CD4-positive, alpha-beta T cell treated with Interleukin-12 subunit alpha and Interleukin-12 subunit beta, for 1 hour (primary cell): ENCODE measurements at regions not wholly inside any gene's neighbourhood (a gene's known extent, or its start where the extent isn't known, plus 50 kb on each side); places are given as distances from the start of the nearest gene placed in this dataset.
"Not testable (repeated sequence)": the region's sequence is repeated elsewhere in the genome, so short reads cannot be mapped to it uniquely, and the experiment has no call there.

Source experiments
- DNase-seq: peaks from one replicate; pipeline ENCODE4 v3.0.0-alpha.2; 2020

- DNase-seq: not testable (repeated sequence)
Observed at GRCh38 chr15:84360902-84361301, 125.3 kb downstream of the GOLGA6L4 start.

GRCh38 chr15:84384421-84384820, 148.8 kb downstream of the GOLGA6L4 start:
- not testable (repeated sequence) for DNase-seq

- no peak for DNase-seq
Observed at GRCh38 chr15:84387086-84387485, 151.5 kb downstream of the GOLGA6L4 start.

GRCh38 chr15:84388201-84388600, 152.6 kb downstream of the GOLGA6L4 start:
- DNase-seq: not testable (repeated sequence)

GRCh38 chr15:84388638-84389037, 153.1 kb downstream of the GOLGA6L4 start:
- not testable (repeated sequence) for DNase-seq

GRCh38 chr15:84390324-84390723, 154.8 kb downstream of the GOLGA6L4 start:
- not testable (repeated sequence) for DNase-seq

- no peak for DNase-seq
Observed at GRCh38 chr15:84391191-84391590, 155.6 kb downstream of the GOLGA6L4 start.

GRCh38 chr15:84392020-84392419, 156.4 kb downstream of the GOLGA6L4 start:
- DNase-seq: not testable (repeated sequence)

- not testable (repeated sequence) for DNase-seq
Observed at GRCh38 chr15:84393386-84393936, 157.9 kb downstream of the GOLGA6L4 start.

GRCh38 chr15:84393966-84394365, 158.4 kb downstream of the GOLGA6L4 start:
- DNase-seq: not testable (repeated sequence)

- DNase-seq: not testable (repeated sequence)
Observed at GRCh38 chr15:84395384-84395783, 159.8 kb downstream of the GOLGA6L4 start.

- not testable (repeated sequence) for DNase-seq
Observed at GRCh38 chr15:84395881-84396280, 160.3 kb downstream of the GOLGA6L4 start.

GRCh38 chr15:84397066-84397465, 161.5 kb downstream of the GOLGA6L4 start:
- DNase-seq: not testable (repeated sequence)

GRCh38 chr15:84398087-84398486, 162.5 kb downstream of the GOLGA6L4 start:
- DNase-seq: not testable (repeated sequence)

GRCh38 chr15:84398763-84399701, 163.5 kb downstream of the GOLGA6L4 start:
- no peak for DNase-seq

- no peak for DNase-seq
Observed at GRCh38 chr15:84400017-84400740, 164.6 kb downstream of the GOLGA6L4 start.

GRCh38 chr15:84400820-84401219, 165.2 kb downstream of the GOLGA6L4 start:
- DNase-seq: no peak

- DNase-seq: not testable (repeated sequence)
Observed at GRCh38 chr15:84401461-84401860, 165.9 kb downstream of the GOLGA6L4 start.

GRCh38 chr15:84401891-84402840, 166.6 kb downstream of the GOLGA6L4 start:
- DNase-seq: not testable (repeated sequence)

GRCh38 chr15:84402856-84403608, 167.5 kb downstream of the GOLGA6L4 start:
- DNase-seq: no peak

- DNase-seq: not testable (repeated sequence)
Observed at GRCh38 chr15:84409357-84409756, 173.8 kb downstream of the GOLGA6L4 start.
